Jurkat, Clone E6-1 (cell line): ENCODE measurements at regions not wholly inside any gene's neighbourhood (a gene's known extent, or its start where the extent isn't known, plus 50 kb on each side); places are given as distances from the start of the nearest gene placed in this dataset.

Source experiments
- DNase-seq: peaks from one replicate; pipeline ENCODE4 v3.0.0-alpha.2; 2011; ENCODE audit warnings: low read depth, low spot score
- H3K4me3 ChIP-seq: 2 replicates; pipeline ENCODE4 v1.5.1; 2011; ENCODE audit warnings: mild to moderate bottlenecking, low read length, control low read depth, moderate library complexity

- no peak for DNase-seq
- H3K4me3 ChIP-seq, result no peak overlapping the region
These were observed 438.6 kb downstream of the WDR72 start for GRCh38 chr15:53320816-53321215.

GRCh38 chr15:53312707-53313106 lies 446.8 kb downstream of the WDR72 start:
- DNase-seq, result no peak
- no peak overlapping the region for H3K4me3 ChIP-seq

GRCh38 chr15:53310709-53311108 lies 448.8 kb downstream of the WDR72 start:
- DNase-seq, result no peak
- no peak overlapping the region for H3K4me3 ChIP-seq

- no peak for DNase-seq
- no peak overlapping the region for H3K4me3 ChIP-seq
These were observed 451.4 kb downstream of the WDR72 start for GRCh38 chr15:53307952-53308624.

GRCh38 chr15:53305554-53305953 lies 453.9 kb downstream of the WDR72 start:
- no peak for DNase-seq
- no peak overlapping the region for H3K4me3 ChIP-seq

GRCh38 chr15:53305101-53305500 lies 454.4 kb downstream of the WDR72 start:
- H3K4me3 ChIP-seq, result no peak overlapping the region
- DNase-seq, result no peak

- no peak for DNase-seq
- no peak overlapping the region for H3K4me3 ChIP-seq
These were observed 461.6 kb downstream of the WDR72 start for GRCh38 chr15:53297828-53298227.

GRCh38 chr15:53296603-53297002 lies 462.9 kb downstream of the WDR72 start:
- no peak for DNase-seq
- no peak overlapping the region for H3K4me3 ChIP-seq

GRCh38 chr15:53295574-53295973 lies 463.9 kb downstream of the WDR72 start:
- H3K4me3 ChIP-seq, result no peak overlapping the region
- DNase-seq, result no peak

- DNase-seq, result no peak
- no peak overlapping the region for H3K4me3 ChIP-seq
These were observed 470.9 kb downstream of the WDR72 start for GRCh38 chr15:53288542-53288941.

- H3K4me3 ChIP-seq, result no peak overlapping the region
- no peak for DNase-seq
These were observed 484.5 kb upstream of the ONECUT1 start for GRCh38 chr15:53274630-53275029.

GRCh38 chr15:53272116-53272515 lies 482.0 kb upstream of the ONECUT1 start:
- DNase-seq, result no peak
- H3K4me3 ChIP-seq, result no peak overlapping the region

- DNase-seq, result no peak
- no peak overlapping the region for H3K4me3 ChIP-seq
These were observed 476.0 kb upstream of the ONECUT1 start for GRCh38 chr15:53266176-53266575.

GRCh38 chr15:53260647-53261046 lies 470.5 kb upstream of the ONECUT1 start:
- DNase-seq, result no peak
- H3K4me3 ChIP-seq, result no peak overlapping the region

- no peak for DNase-seq
These were observed 466.3 kb upstream of the ONECUT1 start for GRCh38 chr15:53256457-53256856.

GRCh38 chr15:53256043-53256442 lies 465.9 kb upstream of the ONECUT1 start:
- H3K4me3 ChIP-seq, result no peak overlapping the region
- no peak for DNase-seq

More at GRCh38 chr15:53256457-53256856, 466.3 kb upstream of the ONECUT1 start:
- no peak overlapping the region for H3K4me3 ChIP-seq

- no peak overlapping the region for H3K4me3 ChIP-seq
- DNase-seq, result no peak
These were observed 461.9 kb upstream of the ONECUT1 start for GRCh38 chr15:53251996-53252395.

GRCh38 chr15:53251523-53251922 lies 461.4 kb upstream of the ONECUT1 start:
- no peak for DNase-seq
- H3K4me3 ChIP-seq, result no peak overlapping the region

GRCh38 chr15:53247041-53247708 lies 457.0 kb upstream of the ONECUT1 start:
- no peak overlapping the region for H3K4me3 ChIP-seq
- DNase-seq, result no peak

GRCh38 chr15:53246404-53246803 lies 456.3 kb upstream of the ONECUT1 start:
- no peak for DNase-seq
- H3K4me3 ChIP-seq, result no peak overlapping the region

GRCh38 chr15:53233801-53234200 lies 443.7 kb upstream of the ONECUT1 start:
- DNase-seq, result no peak
- no peak overlapping the region for H3K4me3 ChIP-seq
